PC-9 (cell line): ENCODE measurements at regions not wholly inside any gene's neighbourhood (a gene's known extent, or its start where the extent isn't known, plus 50 kb on each side); places are given as distances from the start of the nearest gene placed in this dataset.

Experiments
- BruUV-seq: library from RNA; stranded (reverse); fragments of 400-500 nt; replicated peaks from 2 replicates; lab custom pipeline; 2021; lab: Mats Ljungman, UMichigan
- CTCF ChIA-PET: fragments of 300-600 bp; sonication (Branson Sonifier 250); formaldehyde crosslinking; loops from one replicate; lab custom pipeline; 2022; ENCODE audit warnings: antibody characterized with exemption; lab: Charles Lee
- POLR2A ChIA-PET: fragments of 300-600 bp; sonication (Branson Sonifier 250); formaldehyde crosslinking; loops from one replicate; lab custom pipeline; 2022; ENCODE audit warnings: antibody characterized with exemption; ENCODE audit not compliant: unreplicated experiment; lab: Charles Lee
- DNase-seq, 2 experiments: peaks; one replicate each; pipeline versions ENCODE4 v3.0.0 to v3.0.0-alpha.2; 2015 to 2022; ENCODE audit warnings: mixed read lengths in 1 of 2
- H2AFZ ChIP-seq: fragments of 200-600 bp; sonication (generic); 2 replicates; pipeline ENCODE4 v1.8.1; 2017; ENCODE audit warnings: antibody characterized with exemption
- H3F3A ChIP-seq: fragments of 200-600 bp; sonication (generic); 2 replicates; pipeline ENCODE4 v1.8.1; 2017; ENCODE audit warnings: antibody characterized with exemption, mild to moderate bottlenecking, low read depth; ENCODE audit not compliant: insufficient read depth
- H3K27ac ChIP-seq: fragments of 200-600 bp; sonication (generic); 2 replicates; pipeline ENCODE4 v1.6.1; 2016; ENCODE audit warnings: mixed run types
- H3K27me3 ChIP-seq: fragments of 200-600 bp; sonication (generic); 2 replicates; pipeline ENCODE4 v1.6.1; 2016; ENCODE audit warnings: low read depth, mixed run types; ENCODE audit not compliant: insufficient read depth
- H3K36me3 ChIP-seq: fragments of 200-600 bp; sonication (generic); 2 replicates; pipeline ENCODE4 v1.6.1; 2016; ENCODE audit warnings: low read depth, mixed run types
- H3K4me1 ChIP-seq: fragments of 200-600 bp; sonication (generic); replicated peaks from 2 replicates; pipeline ENCODE4 v1.6.1; 2016; ENCODE audit warnings: mixed run types; ENCODE audit not compliant: insufficient read depth
- H3K4me2 ChIP-seq: fragments of 200-600 bp; sonication (generic); 2 replicates; pipeline ENCODE4 v1.6.1; 2017; ENCODE audit warnings: mixed run types
- H3K4me3 ChIP-seq: fragments of 200-600 bp; sonication (generic); 2 replicates; pipeline ENCODE4 v1.6.1; 2016; ENCODE audit warnings: mixed run types
- H3K79me2 ChIP-seq: fragments of 200-600 bp; sonication (generic); 2 replicates; pipeline ENCODE4 v1.6.1; 2017; ENCODE audit warnings: low read depth, mixed run types
- H3K9me2 ChIP-seq: fragments of 200-600 bp; sonication (generic); 2 replicates; pipeline ENCODE4 v1.8.1; 2017; ENCODE audit warnings: mild to moderate bottlenecking; ENCODE audit not compliant: insufficient read depth
- H3K9me3 ChIP-seq: fragments of 200-600 bp; sonication (generic); 2 replicates; pipeline ENCODE4 v1.8.1; 2016; ENCODE audit warnings: low read depth; ENCODE audit not compliant: insufficient read depth
- H4K20me1 ChIP-seq: fragments of 200-600 bp; sonication (generic); 2 replicates; pipeline ENCODE4 v1.8.1; 2017; ENCODE audit not compliant: insufficient read depth
- EZH2 ChIP-seq: fragments of 200-600 bp; sonication (generic); IDR thresholded peaks from 2 replicates; pipeline ENCODE4 v1.8.0; 2017; ENCODE audit warnings: antibody characterized with exemption, low read depth
- intact Hi-C: fragments of 100-400 bp; cut with micrococcal nuclease; formaldehyde crosslinking; loops from one replicate; pipeline ENCODE4 v1.10.0; 2022; ENCODE audit not compliant: unreplicated experiment
- TF ChIP-seq, protein P1 (sequence below): fragments of 200-600 bp; sonication (generic); conservative IDR thresholded peaks from 2 replicates; pipeline ENCODE4 v1.6.1; 2017; ENCODE audit warnings: mixed run types, antibody characterized with exemption, mild to moderate bottlenecking, moderate library complexity

DNA sequence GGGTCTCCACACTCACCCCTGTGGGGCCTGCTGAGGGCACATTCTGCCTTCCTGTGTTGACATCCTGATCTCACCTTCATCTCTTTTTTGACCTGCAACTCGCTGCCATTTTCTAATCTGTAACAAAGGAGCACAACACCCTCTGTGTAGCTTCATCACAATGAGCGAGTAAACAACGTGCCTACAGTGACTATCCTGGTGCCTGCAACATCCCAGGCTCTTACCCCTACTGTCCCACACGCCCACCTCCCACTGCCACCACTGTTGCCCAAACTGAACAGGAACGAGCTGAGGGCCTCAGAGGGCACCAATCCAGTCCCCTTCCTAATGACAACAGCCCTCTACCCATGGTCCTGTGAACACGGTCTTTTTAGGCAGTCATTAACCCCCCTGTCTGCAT, 102.2 kb upstream of the GJB6 start:
- no peak overlapping the region for H3K4me2 ChIP-seq

DNA sequence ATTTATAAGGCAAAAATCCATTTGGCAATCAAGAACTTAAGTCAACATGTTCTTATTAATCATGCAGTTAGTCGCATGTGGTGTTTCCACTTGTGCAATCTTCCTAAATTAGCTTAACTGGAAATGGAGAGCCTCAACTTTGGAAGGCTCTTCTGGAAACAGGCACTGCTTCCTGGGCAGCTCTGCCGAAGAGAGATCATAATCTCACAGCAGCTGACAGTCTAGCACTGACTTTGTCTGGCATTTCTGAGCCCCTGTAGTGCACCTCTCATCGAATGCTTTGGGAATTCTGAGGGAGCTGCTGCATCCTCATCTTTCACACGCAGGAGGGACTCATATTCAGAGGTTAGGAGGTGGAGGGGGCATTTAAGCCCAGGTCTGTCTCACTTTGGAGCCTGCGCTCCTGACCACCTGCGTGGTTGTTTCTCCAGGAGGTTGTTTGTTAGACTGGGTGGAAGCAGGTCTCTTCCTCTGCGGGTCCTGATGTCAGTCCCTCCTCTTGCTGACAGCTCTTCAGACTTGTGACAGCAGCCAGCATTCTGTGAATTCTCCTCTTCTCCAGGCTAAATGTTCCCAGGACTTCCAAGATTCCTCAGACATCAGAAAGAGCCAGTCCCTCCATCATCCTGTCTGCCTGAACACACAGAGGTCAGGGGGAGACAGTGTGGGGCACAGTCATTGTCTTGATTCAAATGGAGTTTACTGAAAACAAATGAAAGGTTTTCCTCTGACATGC, 100.4 kb upstream of the GJB6 start:
- no peaks in the 10 kb centered on the region for H4K20me1 ChIP-seq
- no TSS peak for BruUV-seq
- H3K27me3 ChIP-seq = no peaks in the 10 kb centered on the region
- H3K27ac ChIP-seq = no peak overlapping the region
- no peaks in the 10 kb centered on the region for H3F3A ChIP-seq
- no peaks in the 10 kb centered on the region for H3K79me2 ChIP-seq
- no peaks in the 10 kb centered on the region for H3K4me1 ChIP-seq
- DNase-seq = no peak
- TF ChIP-seq, protein P1, sequence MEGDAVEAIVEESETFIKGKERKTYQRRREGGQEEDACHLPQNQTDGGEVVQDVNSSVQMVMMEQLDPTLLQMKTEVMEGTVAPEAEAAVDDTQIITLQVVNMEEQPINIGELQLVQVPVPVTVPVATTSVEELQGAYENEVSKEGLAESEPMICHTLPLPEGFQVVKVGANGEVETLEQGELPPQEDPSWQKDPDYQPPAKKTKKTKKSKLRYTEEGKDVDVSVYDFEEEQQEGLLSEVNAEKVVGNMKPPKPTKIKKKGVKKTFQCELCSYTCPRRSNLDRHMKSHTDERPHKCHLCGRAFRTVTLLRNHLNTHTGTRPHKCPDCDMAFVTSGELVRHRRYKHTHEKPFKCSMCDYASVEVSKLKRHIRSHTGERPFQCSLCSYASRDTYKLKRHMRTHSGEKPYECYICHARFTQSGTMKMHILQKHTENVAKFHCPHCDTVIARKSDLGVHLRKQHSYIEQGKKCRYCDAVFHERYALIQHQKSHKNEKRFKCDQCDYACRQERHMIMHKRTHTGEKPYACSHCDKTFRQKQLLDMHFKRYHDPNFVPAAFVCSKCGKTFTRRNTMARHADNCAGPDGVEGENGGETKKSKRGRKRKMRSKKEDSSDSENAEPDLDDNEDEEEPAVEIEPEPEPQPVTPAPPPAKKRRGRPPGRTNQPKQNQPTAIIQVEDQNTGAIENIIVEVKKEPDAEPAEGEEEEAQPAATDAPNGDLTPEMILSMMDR = no peak
- TF ChIP-seq EZH2 = no peak
- no peaks in the 10 kb centered on the region for H3K36me3 ChIP-seq
- no peak overlapping the region for H3K4me2 ChIP-seq
- H3K4me3 ChIP-seq = no peak overlapping the region
- intact Hi-C loops = no loop called here
- no peak overlapping the region for H2AFZ ChIP-seq
- POLR2A ChIA-PET = no interaction called here
- H3K9me3 ChIP-seq = no peaks in the 10 kb centered on the region
- H3K9me2 ChIP-seq = no peaks in the 10 kb centered on the region
- CTCF ChIA-PET = no interaction called here

More for the DNA sequence above, 102.2 kb upstream of the GJB6 start:
- H3K79me2 ChIP-seq = no peaks in the 10 kb centered on the region
- no peak for DNase-seq
- ChIA-PET POLR2A (no interaction called here), CTCF (no interaction called here)
- H2AFZ ChIP-seq = no peak overlapping the region
- no peak overlapping the region for H3K4me3 ChIP-seq
- H3K4me1 ChIP-seq = no peaks in the 10 kb centered on the region
- no peak for TF ChIP-seq EZH2
- TF ChIP-seq, protein P1 = no peak
- no peaks in the 10 kb centered on the region for H4K20me1 ChIP-seq
- H3F3A ChIP-seq = no peaks in the 10 kb centered on the region
- intact Hi-C loops = no loop called here
- no peaks in the 10 kb centered on the region for H3K9me2 ChIP-seq
- no peaks in the 10 kb centered on the region for H3K36me3 ChIP-seq
- BruUV-seq = no TSS peak
- H3K9me3 ChIP-seq = no peaks in the 10 kb centered on the region
- H3K27me3 ChIP-seq = no peaks in the 10 kb centered on the region
- H3K27ac ChIP-seq = no peak overlapping the region

DNA sequence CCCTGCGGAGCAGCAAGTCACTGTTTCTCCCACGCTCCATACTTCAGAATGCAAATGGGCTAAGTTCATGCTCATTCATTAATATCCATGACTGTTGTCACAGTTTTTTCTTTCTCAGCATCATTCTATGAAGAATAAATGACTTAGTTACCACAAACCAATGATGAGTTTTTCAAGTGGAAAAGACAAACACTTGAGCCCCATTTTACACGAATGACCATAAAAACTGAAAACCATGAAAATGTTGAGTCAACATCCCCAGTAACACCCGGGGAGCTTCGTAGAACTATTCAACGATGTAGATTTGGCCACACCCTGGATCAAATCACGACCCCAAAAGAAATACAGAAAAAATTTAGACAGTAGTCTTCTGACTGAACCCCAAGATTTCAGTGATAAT, 99.8 kb upstream of the GJB6 start:
- BruUV-seq = no TSS peak
- TF ChIP-seq EZH2 = no peak
- TF ChIP-seq, protein P1 = no peak
- POLR2A ChIA-PET = no interaction called here

More for the DNA sequence above, 99.8 kb upstream of the GJB6 start:
- no peak overlapping the region for H3K4me3 ChIP-seq
- no peaks in the 10 kb centered on the region for H3K79me2 ChIP-seq
- H3K27me3 ChIP-seq = no peaks in the 10 kb centered on the region
- no peaks in the 10 kb centered on the region for H3K4me1 ChIP-seq
- no peak for DNase-seq
- H3K27ac ChIP-seq = no peak overlapping the region
- no peaks in the 10 kb centered on the region for H3K36me3 ChIP-seq
- H4K20me1 ChIP-seq = no peaks in the 10 kb centered on the region
- no peak overlapping the region for H3K4me2 ChIP-seq
- CTCF ChIA-PET = no interaction called here
- H3F3A ChIP-seq = no peaks in the 10 kb centered on the region
- H3K9me3 ChIP-seq = no peaks in the 10 kb centered on the region
- no peak overlapping the region for H2AFZ ChIP-seq
- H3K9me2 ChIP-seq = no peaks in the 10 kb centered on the region
- intact Hi-C loops = no loop called here
